Neural crest cell (in vitro differentiated cells): ENCODE measurements at regions not wholly inside any gene's neighbourhood (a gene's known extent, or its start where the extent isn't known, plus 50 kb on each side); places are given as distances from the start of the nearest gene placed in this dataset.

Experiments used
- DNase-seq: peaks from one replicate; pipeline ENCODE4 v3.0.0; 2021; ENCODE audit warnings: low read depth, mixed read lengths, low spot score
- H3K27ac Mint-ChIP-seq: one replicate; pipeline ENCODE4 v1.8.0; 2021; ENCODE audit warnings: mild to moderate bottlenecking, mixed read lengths; ENCODE audit not compliant: unreplicated experiment
- H3K27me3 Mint-ChIP-seq: 2 replicates; pipeline ENCODE4 v1.8.0; 2021; ENCODE audit warnings: low read depth, mild to moderate bottlenecking, mixed read lengths
- H3K36me3 Mint-ChIP-seq: 2 replicates; pipeline ENCODE4 v1.8.0; 2021; ENCODE audit warnings: low read depth, mild to moderate bottlenecking, mixed read lengths
- H3K4me1 Mint-ChIP-seq: 2 replicates; pipeline ENCODE4 v1.8.0; 2021; ENCODE audit warnings: mixed read lengths
- H3K4me3 Mint-ChIP-seq: one replicate; pipeline ENCODE4 v1.8.0; 2021; ENCODE audit warnings: mild to moderate bottlenecking, mixed read lengths
- H3K9me3 Mint-ChIP-seq: 2 replicates; pipeline ENCODE4 v1.8.0; 2021; ENCODE audit warnings: mixed read lengths
- CTCF ChIP-seq: fragments of 200-600 bp; sonication (generic); conservative IDR thresholded peaks from 2 replicates; pipeline ENCODE4 v1.5.0; 2021; ENCODE audit warnings: antibody characterized with exemption, mild to moderate bottlenecking

- Mint-ChIP-seq H3K4me3 (no peak overlapping the region), H3K4me1 (no peaks in the 10 kb centered on the region)
- TF ChIP-seq CTCF: no peak
Measured at GRCh38 chr13:64528838-64529237, 2701.3 kb downstream of the PCDH9 start.

GRCh38 chr13:64527561-64527960 is 2702.6 kb downstream of the PCDH9 start:
- H3K27ac Mint-ChIP-seq: no peak overlapping the region
- DNase-seq: no peak
- no peak for TF ChIP-seq CTCF
- H3K36me3 Mint-ChIP-seq: no peaks in the 10 kb centered on the region
- H3K27me3 Mint-ChIP-seq: no peaks in the 10 kb centered on the region
- peaks cover 4% of the 10 kb centered on the region for H3K9me3 Mint-ChIP-seq
- H3K4me1 Mint-ChIP-seq: no peaks in the 10 kb centered on the region
- H3K4me3 Mint-ChIP-seq: no peak overlapping the region

More at GRCh38 chr13:64528838-64529237, 2701.3 kb downstream of the PCDH9 start:
- Mint-ChIP-seq H3K27ac (no peak overlapping the region), H3K9me3 (peaks cover 4% of the 10 kb centered on the region), H3K27me3 (no peaks in the 10 kb centered on the region), H3K36me3 (no peaks in the 10 kb centered on the region)
- DNase-seq: no peak

GRCh38 chr13:64525687-64526086 is 2704.4 kb downstream of the PCDH9 start:
- no peak for DNase-seq
- Mint-ChIP-seq H3K4me1 (no peaks in the 10 kb centered on the region), H3K27me3 (no peaks in the 10 kb centered on the region), H3K4me3 (no peak overlapping the region), H3K9me3 (peaks cover 7% of the 10 kb centered on the region), H3K36me3 (no peaks in the 10 kb centered on the region), H3K27ac (no peak overlapping the region)
- TF ChIP-seq CTCF: no peak

- Mint-ChIP-seq H3K4me3 (no peak overlapping the region), H3K9me3 (peaks cover 3% of the 10 kb centered on the region), H3K4me1 (no peaks in the 10 kb centered on the region), H3K27me3 (no peaks in the 10 kb centered on the region), H3K36me3 (no peaks in the 10 kb centered on the region), H3K27ac (no peak overlapping the region)
- TF ChIP-seq CTCF: no peak
- DNase-seq: no peak
Measured at GRCh38 chr13:64510747-64511146, 2719.4 kb downstream of the PCDH9 start.

- no peaks in the 10 kb centered on the region for H3K27me3 Mint-ChIP-seq
- H3K36me3 Mint-ChIP-seq: no peaks in the 10 kb centered on the region
- no peak for TF ChIP-seq CTCF
- H3K4me3 Mint-ChIP-seq: no peak overlapping the region
- no peak for DNase-seq
- H3K9me3 Mint-ChIP-seq: peaks cover 3% of the 10 kb centered on the region
- H3K4me1 Mint-ChIP-seq: no peaks in the 10 kb centered on the region
- H3K27ac Mint-ChIP-seq: no peak overlapping the region
Measured at GRCh38 chr13:64506246-64506645, 2723.9 kb downstream of the PCDH9 start.
